A549 (cell line): ENCODE measurements at regions not wholly inside any gene's neighbourhood (a gene's known extent, or its start where the extent isn't known, plus 50 kb on each side); places are given as distances from the start of the nearest gene placed in this dataset.

Experiments
- ATAC-seq, 2 experiments: fragments of 200-7000 bp in 1 of 2; fragments of >200 bp in 1 of 2; cut with Nextera tagmentation in 1 of 2; cut with Tn5 transposase in 1 of 2; 3 replicates each; pipeline versions ENCODE4 v1.8.0 to v1.9.1; 2018 to 2020; ENCODE audit warnings: mild to moderate bottlenecking in 1 of 2, moderate library complexity in 1 of 2
- CTCF ChIA-PET: fragments of 300-600 bp; sonication (Branson Sonifier 250); formaldehyde crosslinking; extraction: SDS; loops from one replicate; lab custom pipeline; 2021; ENCODE audit warnings: antibody characterized with exemption, inconsistent platforms; lab: Yijun Ruan, JAX
- POLR2A ChIA-PET: fragments of 350-600 bp; formaldehyde crosslinking; extraction: SDS; loops from one replicate; lab custom pipeline; 2021; ENCODE audit warnings: antibody characterized with exemption, inconsistent platforms; lab: Yijun Ruan, JAX
- DNase-seq, 2 experiments: peaks; one replicate each; pipeline versions ENCODE4 v3.0.0 to v3.0.0-alpha.2; 2011 to 2016; ENCODE audit warnings: low read depth in 1 of 2, low spot score in 1 of 2
- FAIRE-seq: peaks from 2 replicates; lab custom pipeline; 2011; peaks lifted over from hg19 to GRCh38; lab: Jason Lieb, UNC
- H3K27ac ChIP-seq, 2 experiments: fragments of >200 bp; sonication (Bioruptor Twin); formaldehyde crosslinking; 3 replicates each; pipeline ENCODE4 v1.5.1; 2016 to 2017
- H3K4me1 ChIP-seq: fragments of >200 bp; sonication (Bioruptor Twin); formaldehyde crosslinking; 3 replicates; pipeline ENCODE4 v1.6.1; 2016
- H3K4me2 ChIP-seq: fragments of >200 bp; sonication (Bioruptor Twin); formaldehyde crosslinking; 3 replicates; pipeline ENCODE4 v1.6.1; 2016
- H3K4me3 ChIP-seq: fragments of >200 bp; sonication (Bioruptor Twin); formaldehyde crosslinking; 3 replicates; pipeline ENCODE4 v1.5.1; 2016
- H3K9me3 ChIP-seq: fragments of >200 bp; sonication (Bioruptor Twin); formaldehyde crosslinking; 3 replicates; pipeline ENCODE4 v1.6.1; 2016
- ATOH8 ChIP-seq: fragments of 250-450 bp; sonication (Bioruptor Pico); IDR thresholded peaks from 2 replicates; pipeline ENCODE4 v1.5.0; 2020; ENCODE audit warnings: low read depth, mild to moderate bottlenecking, moderate library complexity
- CBX2 ChIP-seq: fragments of 200-600 bp; sonication (generic); IDR thresholded peaks from 2 replicates; pipeline ENCODE4 v1.6.1; 2016; ENCODE audit warnings: low read depth, mild to moderate bottlenecking, borderline replicate concordance
- CBX8 ChIP-seq: fragments of 200-600 bp; sonication (generic); IDR thresholded peaks from 2 replicates; pipeline ENCODE4 v1.6.1; 2016
- CHD2 ChIP-seq: fragments of 150-350 bp; IDR thresholded peaks from 2 replicates; pipeline ENCODE4 v1.6.1; 2014; ENCODE audit warnings: low read length; ENCODE audit not compliant: partially characterized antibody
- CHD4 ChIP-seq: fragments of 200-600 bp; sonication (generic); IDR thresholded peaks from 2 replicates; pipeline ENCODE4 v1.6.1; 2016; ENCODE audit warnings: antibody characterized with exemption, mild to moderate bottlenecking, borderline replicate concordance
- EHF ChIP-seq: fragments of 250-450 bp; sonication (Bioruptor Pico); IDR thresholded peaks from 2 replicates; pipeline ENCODE4 v1.5.0; 2020; ENCODE audit warnings: mild to moderate bottlenecking
- EHMT2 ChIP-seq: fragments of 200-600 bp; sonication (generic); IDR thresholded peaks from 2 replicates; pipeline ENCODE4 v1.6.1; 2016; ENCODE audit warnings: antibody characterized with exemption, low read depth, mild to moderate bottlenecking, moderate library complexity
- FOSB ChIP-seq: fragments of 250-450 bp; sonication (Bioruptor Pico); IDR thresholded peaks from 2 replicates; pipeline ENCODE4 v1.5.0; 2020; ENCODE audit warnings: mild to moderate bottlenecking, moderate library complexity
- GATA3 ChIP-seq: IDR thresholded peaks from 2 replicates; pipeline ENCODE4 v1.6.1; 2012; ENCODE audit warnings: borderline replicate concordance
- HEYL ChIP-seq: fragments of 250-450 bp; sonication (Bioruptor Pico); IDR thresholded peaks from 2 replicates; pipeline ENCODE4 v1.8.0; 2021; ENCODE audit warnings: mild to moderate bottlenecking, moderate library complexity
- HOXB13 ChIP-seq: fragments of 250-450 bp; sonication (Bioruptor Pico); IDR thresholded peaks from 2 replicates; pipeline ENCODE4 v1.5.0; 2020; ENCODE audit warnings: low read depth, mild to moderate bottlenecking, moderate library complexity
- JUN ChIP-seq, 2 experiments: fragments of >200 bp; sonication (Bioruptor Twin); formaldehyde crosslinking; IDR thresholded peaks; 2 replicates in 1 of 2; 3 replicates in 1 of 2; pipeline ENCODE4 v1.6.1; 2016 to 2017
- JUNB ChIP-seq: fragments of >200 bp; sonication (Bioruptor Twin); formaldehyde crosslinking; IDR thresholded peaks from 2 replicates; pipeline ENCODE4 v1.6.1; 2016
- KDM1A ChIP-seq: fragments of 200-600 bp; sonication (generic); IDR thresholded peaks from 2 replicates; pipeline ENCODE4 v1.6.1; 2016; ENCODE audit warnings: low read depth, mild to moderate bottlenecking
- MYC ChIP-seq: IDR thresholded peaks from 2 replicates; pipeline ENCODE4 v1.6.1; 2012; ENCODE audit warnings: mild to moderate bottlenecking, inconsistent platforms, low read length, improper control_type of control experiment, borderline replicate concordance
- NR3C1 ChIP-seq: fragments of >200 bp; sonication (Bioruptor Twin); formaldehyde crosslinking; IDR thresholded peaks from 3 replicates; pipeline ENCODE4 v1.6.1; 2017
- PHF8 ChIP-seq: fragments of 200-600 bp; sonication (generic); IDR thresholded peaks from 2 replicates; pipeline ENCODE4 v1.6.1; 2016; ENCODE audit warnings: low read depth, mild to moderate bottlenecking, antibody characterized with exemption, moderate library complexity, borderline replicate concordance
- RARB ChIP-seq: fragments of 250-450 bp; sonication (Bioruptor Pico); IDR thresholded peaks from 2 replicates; pipeline ENCODE4 v1.8.0; 2021; ENCODE audit warnings: mild to moderate bottlenecking, moderate library complexity
- SREBF2 ChIP-seq: fragments of 450-650 bp; IDR thresholded peaks from 2 replicates; pipeline ENCODE4 v1.6.1; 2014; ENCODE audit warnings: mild to moderate bottlenecking, moderate library complexity
- TFCP2L1 ChIP-seq: fragments of 250-450 bp; sonication (Bioruptor Pico); IDR thresholded peaks from 2 replicates; pipeline ENCODE4 v1.5.0; 2021; ENCODE audit warnings: mild to moderate bottlenecking
- TP53 ChIP-seq: fragments of 250-450 bp; sonication (Bioruptor Pico); IDR thresholded peaks from 2 replicates; pipeline ENCODE4 v1.5.0; 2021; ENCODE audit warnings: mild to moderate bottlenecking, moderate library complexity
- USF2 ChIP-seq: fragments of 450-650 bp; IDR thresholded peaks from 2 replicates; pipeline ENCODE4 v1.6.1; 2014; ENCODE audit warnings: antibody characterized with exemption
- ZC3H11A ChIP-seq: fragments of 450-650 bp; IDR thresholded peaks from 2 replicates; pipeline ENCODE4 v1.6.1; 2014; ENCODE audit warnings: antibody characterized with exemption, mild to moderate bottlenecking
- WGBS: methylation state at CpG from one replicate; pipeline ENCODE4 v1.1.6; 2017; ENCODE audit errors: missing lambda C conversion rate; 5-methylcytosine and 5-hydroxymethylcytosine counted together
- TF ChIP-seq, protein P1 (sequence below): fragments of >200 bp; sonication (Bioruptor Twin); formaldehyde crosslinking; IDR thresholded peaks from 3 replicates; pipeline ENCODE4 v1.5.1; 2016
- TF ChIP-seq, protein P2 (sequence below): IDR thresholded peaks from 2 replicates; pipeline ENCODE4 v1.6.1; 2012
- TF ChIP-seq, protein P3 (sequence below): fragments of 250-450 bp; sonication (Bioruptor Pico); IDR thresholded peaks from 2 replicates; pipeline ENCODE4 v1.5.0; 2021; ENCODE audit warnings: mild to moderate bottlenecking, moderate library complexity, borderline replicate concordance

DNA sequence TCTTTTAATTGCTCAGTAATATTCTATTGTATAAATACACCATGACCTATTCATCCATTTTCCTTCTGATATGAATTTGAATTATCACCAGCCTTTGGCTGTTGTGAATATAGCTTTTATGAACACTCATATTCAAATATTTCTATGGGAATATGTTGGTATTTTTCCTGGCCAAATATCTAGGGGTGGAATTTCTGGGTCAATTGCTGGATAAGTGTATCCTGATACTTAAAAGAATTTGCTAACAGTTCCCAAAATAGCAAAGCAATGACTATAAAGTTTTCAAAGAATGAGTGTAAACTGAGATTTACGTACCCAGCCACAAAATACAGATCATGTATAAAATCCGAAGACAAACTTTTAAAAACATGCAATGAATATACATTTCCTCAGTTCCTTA is 148.7 kb upstream of the CLEC14A start:
- no peak for TF ChIP-seq FOSB (CRISPR knock-in tag)
- no peak for TF ChIP-seq CHD2
- no peak for TF ChIP-seq EHMT2
- no peak for TF ChIP-seq KDM1A
- TF ChIP-seq ATOH8 (CRISPR knock-in tag) = no peak
- no peak for TF ChIP-seq ZC3H11A
- no peak for TF ChIP-seq JUNB
- TF ChIP-seq CHD4 = no peak
- TF ChIP-seq TP53 (CRISPR knock-in tag) = no peak
- no peak for TF ChIP-seq JUN (IDR thresholded peaks at IDR 0.05)
- no peak for TF ChIP-seq HEYL (CRISPR knock-in tag)
- no peak for TF ChIP-seq SREBF2
- TF ChIP-seq NR3C1 = no peak
- no peak for TF ChIP-seq RARB
- TF ChIP-seq PHF8 = no peak
- TF ChIP-seq USF2 = no peak
- CTCF ChIA-PET = interaction anchor here (0.9 kb wide), 1 partner anchor 153 kb away, joined by 3 read pairs; no protein-coding TSS in a partner anchor
- Histone ChIP-seq H3K4me1 (no peaks in the 10 kb centered on the region), H3K4me3 (no peak overlapping the region), H3K4me2 (no peak overlapping the region), H3K9me3 (no peaks in the 10 kb centered on the region), H3K27ac (no peak overlapping the region)
- ATAC-seq = no peak
- POLR2A ChIA-PET = no interaction called here
- FAIRE-seq = no peak
- no peak for DNase-seq
- 0% methylated on average over 2 of the region's 2 CpGs for WGBS

DNA sequence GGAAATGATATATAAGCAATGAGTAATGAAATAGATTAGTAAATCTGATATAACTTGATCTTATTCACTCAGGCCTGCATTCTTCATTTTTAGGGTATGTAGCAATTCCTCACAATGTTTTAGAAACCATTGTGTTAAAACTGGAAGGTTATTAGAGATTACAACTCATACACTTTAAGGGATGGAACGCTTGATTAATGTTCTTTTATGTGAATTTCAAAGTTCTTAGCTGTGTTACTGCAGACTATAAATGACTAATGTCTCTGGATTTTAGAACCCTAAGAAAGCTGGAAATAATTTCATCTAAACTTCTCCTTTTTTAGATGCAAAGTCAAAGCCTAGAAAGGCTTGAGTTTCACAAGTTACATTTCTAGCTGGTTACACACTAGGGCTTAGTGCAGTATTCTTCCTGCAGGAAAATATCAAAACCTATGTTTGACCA is 148.2 kb upstream of the CLEC14A start:
- no peaks in the 10 kb centered on the region for H3K4me1 ChIP-seq
- no peak overlapping the region for H3K27ac ChIP-seq
- DNase-seq (no peak), ATAC-seq (no peak), FAIRE-seq (no peak)
- ChIA-PET POLR2A (no interaction called here), CTCF (interaction anchor here (0.8 to 0.9 kb wide), 2 partner anchors 15 to 153 kb away, joined by 3 read pairs; no protein-coding TSS in a partner anchor)
- H3K4me2 ChIP-seq = no peak overlapping the region
- no peaks in the 10 kb centered on the region for H3K9me3 ChIP-seq
- no peak overlapping the region for H3K4me3 ChIP-seq
- WGBS = 2% methylated on average over 1 of the region's 1 CpG
- TF ChIP-seq CBX8 (no peak), HOXB13 (CRISPR knock-in tag) (no peak), JUNB (no peak), MYC (no peak), GATA3 (no peak), TP53 (CRISPR knock-in tag) (no peak)
- TF ChIP-seq, protein P1, sequence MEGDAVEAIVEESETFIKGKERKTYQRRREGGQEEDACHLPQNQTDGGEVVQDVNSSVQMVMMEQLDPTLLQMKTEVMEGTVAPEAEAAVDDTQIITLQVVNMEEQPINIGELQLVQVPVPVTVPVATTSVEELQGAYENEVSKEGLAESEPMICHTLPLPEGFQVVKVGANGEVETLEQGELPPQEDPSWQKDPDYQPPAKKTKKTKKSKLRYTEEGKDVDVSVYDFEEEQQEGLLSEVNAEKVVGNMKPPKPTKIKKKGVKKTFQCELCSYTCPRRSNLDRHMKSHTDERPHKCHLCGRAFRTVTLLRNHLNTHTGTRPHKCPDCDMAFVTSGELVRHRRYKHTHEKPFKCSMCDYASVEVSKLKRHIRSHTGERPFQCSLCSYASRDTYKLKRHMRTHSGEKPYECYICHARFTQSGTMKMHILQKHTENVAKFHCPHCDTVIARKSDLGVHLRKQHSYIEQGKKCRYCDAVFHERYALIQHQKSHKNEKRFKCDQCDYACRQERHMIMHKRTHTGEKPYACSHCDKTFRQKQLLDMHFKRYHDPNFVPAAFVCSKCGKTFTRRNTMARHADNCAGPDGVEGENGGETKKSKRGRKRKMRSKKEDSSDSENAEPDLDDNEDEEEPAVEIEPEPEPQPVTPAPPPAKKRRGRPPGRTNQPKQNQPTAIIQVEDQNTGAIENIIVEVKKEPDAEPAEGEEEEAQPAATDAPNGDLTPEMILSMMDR = no peak
- TF ChIP-seq, protein P2, sequence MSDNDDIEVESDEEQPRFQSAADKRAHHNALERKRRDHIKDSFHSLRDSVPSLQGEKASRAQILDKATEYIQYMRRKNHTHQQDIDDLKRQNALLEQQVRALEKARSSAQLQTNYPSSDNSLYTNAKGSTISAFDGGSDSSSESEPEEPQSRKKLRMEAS = no peak

DNA sequence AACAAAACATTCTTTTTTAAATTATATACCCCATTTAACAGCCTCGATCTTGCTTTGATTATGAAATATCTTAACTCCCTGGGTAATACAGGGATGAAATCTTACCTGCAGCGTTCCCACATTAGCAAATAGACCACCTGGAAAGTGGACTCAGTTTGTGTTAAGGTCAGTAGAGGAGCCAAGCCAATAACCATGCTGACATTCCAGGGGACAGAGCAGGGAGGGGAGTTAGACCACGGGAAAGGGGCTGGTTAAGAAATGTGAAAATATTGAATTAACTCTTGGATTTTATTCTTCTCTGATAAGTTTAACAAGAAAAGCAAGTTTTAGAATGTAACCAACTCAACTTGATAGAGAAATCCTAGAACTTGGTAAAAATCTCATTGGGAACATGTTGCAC is 144.9 kb upstream of the CLEC14A start:
- ATAC-seq = no peak
- Histone ChIP-seq H3K4me1 (no peaks in the 10 kb centered on the region), H3K27ac (no peak overlapping the region), H3K4me3 (no peak overlapping the region), H3K9me3 (no peaks in the 10 kb centered on the region), H3K4me2 (no peak overlapping the region)
- ChIA-PET CTCF (no interaction called here), POLR2A (no interaction called here)
- DNase-seq = no peak
- FAIRE-seq = no peak
- 0% methylated on average over 3 of the region's 3 CpGs for WGBS
- no peak for TF ChIP-seq EHF
- TF ChIP-seq, protein P3, sequence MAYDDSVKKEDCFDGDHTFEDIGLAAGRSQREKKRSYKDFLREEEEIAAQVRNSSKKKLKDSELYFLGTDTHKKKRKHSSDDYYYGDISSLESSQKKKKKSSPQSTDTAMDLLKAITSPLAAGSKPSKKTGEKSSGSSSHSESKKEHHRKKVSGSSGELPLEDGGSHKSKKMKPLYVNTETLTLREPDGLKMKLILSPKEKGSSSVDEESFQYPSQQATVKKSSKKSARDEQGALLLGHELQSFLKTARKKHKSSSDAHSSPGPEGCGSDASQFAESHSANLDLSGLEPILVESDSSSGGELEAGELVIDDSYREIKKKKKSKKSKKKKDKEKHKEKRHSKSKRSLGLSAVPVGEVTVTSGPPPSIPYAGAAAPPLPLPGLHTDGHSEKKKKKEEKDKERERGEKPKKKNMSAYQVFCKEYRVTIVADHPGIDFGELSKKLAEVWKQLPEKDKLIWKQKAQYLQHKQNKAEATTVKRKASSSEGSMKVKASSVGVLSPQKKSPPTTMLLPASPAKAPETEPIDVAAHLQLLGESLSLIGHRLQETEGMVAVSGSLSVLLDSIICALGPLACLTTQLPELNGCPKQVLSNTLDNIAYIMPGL (CRISPR knock-in tag) = no peak
- no peak for TF ChIP-seq TP53 (CRISPR knock-in tag)
- no peak for TF ChIP-seq CBX2
- TF ChIP-seq TFCP2L1 = no peak
- TF ChIP-seq, protein P1 = no peak
